ENCODE measurements at regions not wholly inside any gene's neighbourhood (a gene's known extent, or its start where the extent isn't known, plus 50 kb on each side); places are given as distances from the start of the nearest gene placed in this dataset.

DNA sequence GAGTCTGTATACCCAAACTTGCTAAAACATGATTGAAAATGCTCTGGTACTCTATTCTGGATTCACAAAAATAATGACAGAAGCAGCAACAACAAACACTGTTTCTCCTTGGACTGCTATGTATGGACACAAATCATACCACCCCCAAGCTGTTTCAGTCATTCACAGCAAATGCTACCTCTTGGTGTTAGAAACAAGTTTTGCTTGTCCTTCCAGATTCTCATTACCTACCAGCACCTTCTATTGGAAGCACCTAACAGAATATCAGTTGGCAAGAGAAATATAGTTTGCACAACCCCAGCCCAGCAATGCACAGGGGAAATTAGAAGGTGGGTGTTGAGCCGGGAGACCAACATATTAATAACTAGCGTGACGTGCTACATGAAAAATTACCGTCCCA lies 1950.9 kb downstream of the C4orf33 start:
- DNase-seq (ENCODE audit: low spot score) = no peak

DNA sequence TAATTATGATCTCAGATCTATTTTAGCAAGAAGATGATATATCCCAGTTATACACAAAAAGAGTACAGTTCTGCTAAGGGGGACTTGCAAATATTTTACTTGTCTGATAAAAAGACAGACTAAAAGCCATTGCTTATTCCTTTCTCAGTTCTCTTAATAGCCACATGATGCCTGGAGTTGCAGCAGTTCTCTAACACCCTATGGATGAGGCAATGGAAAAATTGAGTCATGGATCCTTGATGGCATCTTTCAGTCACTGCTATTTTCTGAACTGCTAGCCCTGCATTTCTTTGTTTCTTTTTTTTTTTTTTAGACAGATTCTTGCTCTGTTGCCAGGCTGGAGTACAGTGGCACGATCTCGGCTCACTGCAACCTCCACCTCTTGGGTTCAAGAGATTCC lies 1956.7 kb downstream of the C4orf33 start:
- no peak for DNase-seq (ENCODE audit: low spot score)

GRCh38 chr4:131054489-131055019 lies 1958.6 kb downstream of the C4orf33 start:
- DNase-seq (ENCODE audit: low spot score) = no peak

DNA sequence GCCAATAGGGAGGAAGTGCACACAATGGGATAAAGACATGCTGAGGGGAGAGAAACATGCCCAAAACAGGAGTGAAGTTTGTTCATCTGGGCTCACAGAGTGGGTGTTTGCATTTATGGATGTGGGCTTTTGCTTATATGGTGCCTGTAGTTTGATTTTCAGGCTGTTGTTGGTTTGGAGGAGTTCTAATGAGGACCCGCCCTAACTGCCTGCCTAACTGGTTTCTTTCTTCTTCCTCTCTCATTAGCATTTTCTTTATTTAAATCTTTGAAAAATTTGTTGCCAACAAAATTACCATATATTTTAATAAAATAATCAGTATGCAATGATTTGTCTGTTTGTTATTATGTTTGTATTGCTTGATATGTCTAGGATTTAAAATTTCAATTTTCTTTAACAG lies 1965.8 kb downstream of the C4orf33 start:
- DNase-seq (ENCODE audit: low spot score) = no peak

GRCh38 chr4:131063878-131064277 lies 1967.9 kb downstream of the C4orf33 start:
- DNase-seq (ENCODE audit: low spot score) = no peak

DNA sequence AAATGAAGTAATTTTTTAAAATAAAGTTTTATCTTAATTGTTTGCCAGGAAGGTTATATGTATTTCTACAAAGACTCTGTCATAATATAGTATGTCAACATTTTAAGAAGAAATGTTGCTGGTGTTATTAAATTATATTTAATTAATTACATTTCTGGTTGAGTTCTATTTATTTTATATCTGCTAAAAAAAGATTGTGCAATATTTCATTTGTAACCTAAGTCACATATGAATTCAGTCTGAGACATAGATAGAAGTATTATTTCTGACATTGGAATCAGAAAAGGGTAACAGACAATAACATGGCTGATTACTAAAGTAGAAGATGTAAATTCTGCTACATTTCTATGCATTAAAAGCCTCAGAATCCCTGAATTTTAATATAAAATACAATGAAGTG lies 1985.1 kb downstream of the C4orf33 start:
- DNase-seq (ENCODE audit: low spot score) = no peak

DNA sequence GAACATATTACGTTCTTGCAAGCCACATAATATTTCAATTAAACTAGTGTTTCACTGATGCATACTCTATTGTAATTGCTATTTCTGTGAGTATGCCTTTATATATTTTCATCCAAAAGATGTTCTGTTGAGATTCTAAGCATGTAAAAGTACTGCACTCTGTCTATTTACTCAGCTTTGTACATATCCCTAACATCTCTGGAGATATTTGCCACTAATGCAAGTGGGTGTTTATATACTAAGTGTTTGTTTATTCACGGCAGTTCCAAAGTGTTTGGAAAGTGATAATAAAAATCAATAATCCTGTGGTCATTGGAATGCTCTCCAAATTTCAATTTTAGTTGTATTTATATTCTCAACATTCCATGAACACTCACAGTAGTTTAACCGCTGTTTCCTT lies 1989.0 kb downstream of the C4orf33 start:
- DNase-seq (ENCODE audit: low spot score) = no peak

- DNase-seq (ENCODE audit: low spot score) = no peak
These were observed 1995.9 kb downstream of the C4orf33 start for GRCh38 chr4:131091896-131092295.

- DNase-seq (ENCODE audit: low spot score) = no peak
These were observed 1997.4 kb downstream of the C4orf33 start for GRCh38 chr4:131093303-131093702.

DNA sequence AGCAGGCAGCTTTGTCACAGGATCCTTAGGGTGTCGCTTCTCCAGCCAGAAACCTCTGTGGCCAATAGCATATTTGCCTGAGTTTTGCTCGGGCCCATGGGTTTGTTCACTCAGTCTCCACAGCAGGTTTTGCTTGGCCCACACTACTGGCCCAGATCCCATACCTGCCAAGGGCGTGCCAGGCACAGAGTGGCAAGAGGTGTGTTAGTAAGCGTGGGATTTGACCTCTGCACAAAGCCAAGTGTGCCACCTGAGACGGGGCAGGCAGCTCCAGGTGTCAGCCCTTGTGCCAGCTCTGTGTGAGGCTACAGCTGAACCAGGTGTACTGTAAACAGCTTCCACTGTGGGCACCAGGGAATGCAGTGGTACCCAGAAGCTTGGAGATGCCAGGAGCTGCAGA lies 2003.0 kb downstream of the C4orf33 start:
- no peak for DNase-seq (ENCODE audit: low spot score)

GRCh38 chr4:131113273-131113672 lies 2017.3 kb downstream of the C4orf33 start:
- no peak for DNase-seq (ENCODE audit: low spot score)

- no peak for DNase-seq (ENCODE audit: low spot score)
These were observed 2017.8 kb downstream of the C4orf33 start for GRCh38 chr4:131113704-131114103.

DNA sequence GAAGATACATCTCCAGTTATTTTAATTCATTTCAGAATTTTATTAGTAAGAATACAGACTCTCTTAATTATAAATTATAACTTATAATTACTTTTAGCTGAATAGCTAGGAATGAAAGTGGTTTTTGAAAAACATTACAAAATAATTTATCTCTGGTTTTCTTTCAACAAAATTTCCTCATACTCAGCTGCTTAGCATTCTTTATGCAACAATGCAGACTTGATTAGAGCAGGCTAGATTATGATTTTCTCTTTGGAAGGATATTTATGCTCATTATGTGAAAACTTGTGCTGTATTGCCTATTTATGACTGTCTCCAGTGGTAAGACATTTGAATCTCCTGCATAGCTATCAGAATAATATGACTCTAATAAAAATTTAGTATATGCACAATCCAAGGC lies 2023.7 kb downstream of the C4orf33 start:
- DNase-seq (ENCODE audit: low spot score) = no peak

DNA sequence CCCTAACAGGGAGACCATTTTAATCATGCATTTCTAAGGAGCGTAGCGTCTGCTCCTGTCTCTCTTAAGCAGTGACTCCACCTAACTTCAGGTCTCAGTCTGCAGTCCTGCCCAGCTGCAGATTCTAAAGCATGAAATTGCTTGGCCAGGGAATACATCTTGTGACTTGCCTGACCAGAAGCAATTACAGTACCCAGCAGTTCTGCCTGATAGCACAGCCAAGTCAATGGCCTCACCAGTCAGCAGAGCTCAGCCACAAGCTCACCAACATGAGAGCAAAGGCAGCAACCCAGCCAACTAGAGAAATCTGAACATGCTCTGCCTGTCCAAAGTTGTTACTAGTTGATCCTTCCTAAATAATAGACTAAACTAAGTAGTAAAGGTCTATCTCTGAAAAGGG lies 2011.9 kb upstream of the PCDH10 start:
- DNase-seq (ENCODE audit: low spot score) = no peak

DNA sequence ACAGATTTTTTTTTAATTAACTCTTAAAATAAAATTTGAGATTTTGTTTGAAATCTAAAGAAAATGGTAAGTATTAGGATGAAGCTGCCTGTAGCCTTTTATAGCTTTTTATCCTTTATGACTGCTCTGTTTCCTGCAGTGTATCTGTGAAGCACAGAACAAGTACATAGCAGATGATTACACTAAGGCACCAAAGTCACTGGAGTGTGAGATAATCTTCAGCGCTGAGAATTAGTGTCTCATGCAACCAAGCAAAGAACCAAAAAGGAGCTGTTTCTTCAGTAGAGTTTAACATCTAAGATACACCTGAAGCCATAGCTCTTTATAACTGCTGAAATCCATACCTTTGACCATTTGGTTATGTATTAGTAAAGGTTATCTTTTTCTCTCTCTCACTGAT lies 1989.8 kb upstream of the PCDH10 start:
- no peak for DNase-seq (ENCODE audit: low spot score)

- no peak for DNase-seq (ENCODE audit: low spot score)
These were observed 1956.8 kb upstream of the PCDH10 start for GRCh38 chr4:131192318-131192717.

GRCh38 chr4:131207589-131207988 lies 1941.5 kb upstream of the PCDH10 start:
- DNase-seq (ENCODE audit: low spot score) = no peak

- no peak for DNase-seq (ENCODE audit: low spot score)
These were observed 1900.8 kb upstream of the PCDH10 start for GRCh38 chr4:131248314-131248713.

DNA sequence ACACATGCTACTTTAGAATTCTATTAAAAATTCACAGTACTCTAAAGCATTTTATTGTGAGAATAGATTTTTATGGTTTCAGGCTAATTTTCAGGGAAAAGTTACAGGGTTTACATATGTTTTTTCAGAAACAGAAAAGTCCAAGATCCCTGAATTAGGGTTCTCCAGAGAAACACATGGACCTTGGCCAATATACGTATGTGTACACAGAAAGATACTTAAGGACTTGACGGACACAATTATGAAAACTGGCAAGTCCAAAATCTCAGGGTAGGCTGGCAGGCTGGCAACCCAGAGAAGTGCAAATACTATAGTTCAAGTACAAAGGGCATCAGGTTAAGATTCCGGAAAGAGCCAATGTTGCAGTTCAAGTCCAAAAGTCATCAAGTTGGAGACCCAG lies 1897.8 kb upstream of the PCDH10 start:
- no peak for DNase-seq (ENCODE audit: low spot score)

- no peak for DNase-seq (ENCODE audit: low spot score)
These were observed 1891.9 kb upstream of the PCDH10 start for GRCh38 chr4:131257241-131257640.

GRCh38 chr4:131258361-131258760 lies 1890.7 kb upstream of the PCDH10 start:
- DNase-seq (ENCODE audit: low spot score) = no peak

DNA sequence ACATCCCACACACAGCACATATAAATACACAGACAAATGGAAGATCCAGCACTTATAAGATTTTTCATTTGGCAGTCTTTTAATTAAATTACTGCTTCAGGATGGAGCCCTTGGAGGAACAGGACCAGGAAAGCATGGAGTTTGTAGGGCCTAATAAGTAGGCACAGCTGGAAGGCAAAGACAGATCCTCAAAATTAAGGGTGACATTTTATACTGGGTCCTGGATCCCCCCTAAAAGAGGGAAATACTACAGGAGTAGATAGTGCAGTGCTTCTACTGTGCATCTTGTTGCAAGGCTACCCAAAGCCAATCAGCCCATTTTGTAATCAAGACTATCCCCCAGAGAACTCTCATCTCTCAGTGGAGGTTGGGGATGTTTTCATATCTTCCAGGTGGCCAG lies 1860.7 kb upstream of the PCDH10 start:
- DNase-seq (ENCODE audit: low spot score) = no peak

DNA sequence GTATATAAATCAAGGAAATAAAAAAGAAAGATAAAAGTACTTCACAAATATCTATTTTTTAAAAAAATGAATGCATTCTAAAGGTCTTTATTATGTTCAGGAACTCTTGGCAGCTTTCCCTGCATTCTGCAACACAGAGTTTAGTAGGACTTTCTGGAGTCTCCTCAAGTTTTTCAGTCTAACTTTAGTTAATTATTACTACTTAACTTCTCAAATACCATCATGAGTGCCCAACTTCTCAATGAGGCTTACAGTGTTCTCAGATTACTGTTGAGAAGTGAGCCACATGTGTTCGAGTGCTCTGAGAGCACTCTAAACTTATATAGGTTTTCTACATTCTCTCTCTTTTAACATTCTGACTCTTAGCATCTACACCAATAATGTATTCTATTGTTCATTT lies 1852.9 kb upstream of the PCDH10 start:
- DNase-seq (ENCODE audit: low spot score) = no peak

DNA sequence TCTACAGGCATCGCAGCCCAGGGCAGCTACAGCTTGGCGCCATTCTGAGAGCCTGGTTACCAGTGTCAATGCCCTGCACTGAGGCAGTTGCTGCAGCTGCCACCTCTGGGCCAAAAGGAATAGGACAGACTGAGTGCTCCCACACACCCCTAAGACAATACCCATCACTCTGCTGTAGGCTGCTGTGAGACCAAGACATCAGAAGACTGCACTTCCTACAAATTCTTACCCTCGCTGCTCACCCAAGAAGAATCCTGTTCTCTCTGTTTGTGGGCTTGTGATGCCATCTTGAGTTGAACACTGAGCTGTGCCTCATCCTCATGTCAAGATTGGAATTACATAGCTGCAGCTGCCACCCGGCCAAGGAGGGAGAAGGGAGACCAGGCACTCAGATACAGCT lies 1847.0 kb upstream of the PCDH10 start:
- no peak for DNase-seq (ENCODE audit: low spot score)

- DNase-seq (ENCODE audit: low spot score) = no peak
These were observed 1844.4 kb upstream of the PCDH10 start for GRCh38 chr4:131304686-131305085.
